ENCODE measurements at regions not wholly inside any gene's neighbourhood (a gene's known extent, or its start where the extent isn't known, plus 50 kb on each side); places are given as distances from the start of the nearest gene placed in this dataset.

GRCh38 chr3:106688464-106688863 lies 688.8 kb upstream of the CCDC54 start:
- no peaks in the 10 kb centered on the region for H3K27me3 Mint-ChIP-seq (ENCODE audit: low read depth)
- no peaks in the 10 kb centered on the region for H3K9me3 Mint-ChIP-seq
- DNase-seq: no peak
- no peak overlapping the region for H3K4me3 Mint-ChIP-seq
- no peak for ATAC-seq
- H3K4me1 Mint-ChIP-seq (ENCODE audit: low read depth): no peaks in the 10 kb centered on the region
- H3K36me3 Mint-ChIP-seq (ENCODE audit: insufficient read depth): no peaks in the 10 kb centered on the region

- Mint-ChIP-seq H3K36me3 (ENCODE audit: insufficient read depth) (no peaks in the 10 kb centered on the region), H3K27me3 (ENCODE audit: low read depth) (no peaks in the 10 kb centered on the region), H3K9me3 (no peaks in the 10 kb centered on the region), H3K4me1 (ENCODE audit: low read depth) (no peaks in the 10 kb centered on the region), H3K4me3 (no peak overlapping the region)
- DNase-seq (no peak), ATAC-seq (no peak)
Measured at GRCh38 chr3:106691476-106691875, 685.8 kb upstream of the CCDC54 start.

GRCh38 chr3:106692624-106693023 lies 684.6 kb upstream of the CCDC54 start:
- H3K27me3 Mint-ChIP-seq (ENCODE audit: low read depth): no peaks in the 10 kb centered on the region

GRCh38 chr3:106699122-106699521 lies 678.1 kb upstream of the CCDC54 start:
- Mint-ChIP-seq H3K36me3 (ENCODE audit: insufficient read depth) (no peaks in the 10 kb centered on the region), H3K27me3 (ENCODE audit: low read depth) (no peaks in the 10 kb centered on the region), H3K4me3 (no peak overlapping the region), H3K9me3 (no peaks in the 10 kb centered on the region), H3K4me1 (ENCODE audit: low read depth) (no peaks in the 10 kb centered on the region)
- no peak for DNase-seq
- ATAC-seq: no peak

More at GRCh38 chr3:106692624-106693023, 684.6 kb upstream of the CCDC54 start:
- Mint-ChIP-seq H3K36me3 (ENCODE audit: insufficient read depth) (no peaks in the 10 kb centered on the region), H3K9me3 (no peaks in the 10 kb centered on the region), H3K4me1 (ENCODE audit: low read depth) (no peaks in the 10 kb centered on the region), H3K4me3 (no peak overlapping the region)
- ATAC-seq: no peak
- no peak for DNase-seq

GRCh38 chr3:106700981-106701380 lies 676.3 kb upstream of the CCDC54 start:
- Mint-ChIP-seq H3K4me3 (no peak overlapping the region), H3K36me3 (ENCODE audit: insufficient read depth) (no peaks in the 10 kb centered on the region), H3K9me3 (no peaks in the 10 kb centered on the region), H3K27me3 (ENCODE audit: low read depth) (no peaks in the 10 kb centered on the region), H3K4me1 (ENCODE audit: low read depth) (no peaks in the 10 kb centered on the region)
- no peak for ATAC-seq
- no peak for DNase-seq

GRCh38 chr3:106703524-106703923 lies 673.7 kb upstream of the CCDC54 start:
- no peaks in the 10 kb centered on the region for H3K36me3 Mint-ChIP-seq (ENCODE audit: insufficient read depth)
- no peaks in the 10 kb centered on the region for H3K27me3 Mint-ChIP-seq (ENCODE audit: low read depth)
- H3K4me3 Mint-ChIP-seq: no peak overlapping the region
- DNase-seq (no peak), ATAC-seq (no peak)
- no peaks in the 10 kb centered on the region for H3K9me3 Mint-ChIP-seq
- no peaks in the 10 kb centered on the region for H3K4me1 Mint-ChIP-seq (ENCODE audit: low read depth)

GRCh38 chr3:106707347-106707746 lies 669.9 kb upstream of the CCDC54 start:
- no peaks in the 10 kb centered on the region for H3K4me1 Mint-ChIP-seq (ENCODE audit: low read depth)
- H3K9me3 Mint-ChIP-seq: no peaks in the 10 kb centered on the region
- H3K36me3 Mint-ChIP-seq (ENCODE audit: insufficient read depth): no peaks in the 10 kb centered on the region
- H3K27me3 Mint-ChIP-seq (ENCODE audit: low read depth): no peaks in the 10 kb centered on the region
- H3K4me3 Mint-ChIP-seq: no peak overlapping the region
- no peak for DNase-seq
- no peak for ATAC-seq

GRCh38 chr3:106710596-106710995 lies 666.6 kb upstream of the CCDC54 start:
- no peaks in the 10 kb centered on the region for H3K36me3 Mint-ChIP-seq (ENCODE audit: insufficient read depth)
- DNase-seq (no peak), ATAC-seq (no peak)
- H3K4me1 Mint-ChIP-seq (ENCODE audit: low read depth): no peaks in the 10 kb centered on the region
- no peak overlapping the region for H3K4me3 Mint-ChIP-seq
- H3K27me3 Mint-ChIP-seq (ENCODE audit: low read depth): no peaks in the 10 kb centered on the region
- H3K9me3 Mint-ChIP-seq: no peaks in the 10 kb centered on the region

- H3K4me1 Mint-ChIP-seq (ENCODE audit: low read depth): no peaks in the 10 kb centered on the region
- ATAC-seq: no peak
- no peaks in the 10 kb centered on the region for H3K27me3 Mint-ChIP-seq (ENCODE audit: low read depth)
- no peaks in the 10 kb centered on the region for H3K36me3 Mint-ChIP-seq (ENCODE audit: insufficient read depth)
- H3K9me3 Mint-ChIP-seq: no peaks in the 10 kb centered on the region
- DNase-seq: no peak
- H3K4me3 Mint-ChIP-seq: no peak overlapping the region
Measured at GRCh38 chr3:106711650-106712049, 665.6 kb upstream of the CCDC54 start.

- Mint-ChIP-seq H3K36me3 (ENCODE audit: insufficient read depth) (no peaks in the 10 kb centered on the region), H3K27me3 (ENCODE audit: low read depth) (peaks cover 3% of the 10 kb centered on the region), H3K4me3 (no peak overlapping the region), H3K9me3 (no peaks in the 10 kb centered on the region), H3K4me1 (ENCODE audit: low read depth) (no peaks in the 10 kb centered on the region)
- ATAC-seq: no peak
- DNase-seq: no peak
Measured at GRCh38 chr3:106714400-106714799, 662.8 kb upstream of the CCDC54 start.

- DNase-seq (no peak), ATAC-seq (no peak)
- Mint-ChIP-seq H3K36me3 (ENCODE audit: insufficient read depth) (no peaks in the 10 kb centered on the region), H3K4me3 (no peak overlapping the region), H3K27me3 (ENCODE audit: low read depth) (peaks cover 3% of the 10 kb centered on the region), H3K4me1 (ENCODE audit: low read depth) (no peaks in the 10 kb centered on the region), H3K9me3 (no peaks in the 10 kb centered on the region)
Measured at GRCh38 chr3:106715286-106715685, 662.0 kb upstream of the CCDC54 start.

- no peaks in the 10 kb centered on the region for H3K4me1 Mint-ChIP-seq (ENCODE audit: low read depth)
- H3K27me3 Mint-ChIP-seq (ENCODE audit: low read depth): peaks cover 3% of the 10 kb centered on the region
- H3K4me3 Mint-ChIP-seq: no peak overlapping the region
- no peak for ATAC-seq
- H3K36me3 Mint-ChIP-seq (ENCODE audit: insufficient read depth): no peaks in the 10 kb centered on the region
- H3K9me3 Mint-ChIP-seq: no peaks in the 10 kb centered on the region
- no peak for DNase-seq
Measured at GRCh38 chr3:106717178-106717780, 660.0 kb upstream of the CCDC54 start.

GRCh38 chr3:106719077-106719476 lies 658.2 kb upstream of the CCDC54 start:
- H3K36me3 Mint-ChIP-seq (ENCODE audit: insufficient read depth): no peaks in the 10 kb centered on the region
- ATAC-seq (no peak), DNase-seq (no peak)
- no peaks in the 10 kb centered on the region for H3K4me1 Mint-ChIP-seq (ENCODE audit: low read depth)
- peaks cover 9% of the 10 kb centered on the region for H3K27me3 Mint-ChIP-seq (ENCODE audit: low read depth)
- H3K4me3 Mint-ChIP-seq: no peak overlapping the region
- no peaks in the 10 kb centered on the region for H3K9me3 Mint-ChIP-seq

GRCh38 chr3:106719583-106719982 lies 657.7 kb upstream of the CCDC54 start:
- H3K4me3 Mint-ChIP-seq: no peak overlapping the region
- H3K27me3 Mint-ChIP-seq (ENCODE audit: low read depth): peaks cover 9% of the 10 kb centered on the region
- ATAC-seq (no peak), DNase-seq (no peak)
- no peaks in the 10 kb centered on the region for H3K4me1 Mint-ChIP-seq (ENCODE audit: low read depth)
- H3K9me3 Mint-ChIP-seq: no peaks in the 10 kb centered on the region
- H3K36me3 Mint-ChIP-seq (ENCODE audit: insufficient read depth): no peaks in the 10 kb centered on the region

- H3K27me3 Mint-ChIP-seq (ENCODE audit: low read depth): peaks cover 9% of the 10 kb centered on the region
- no peaks in the 10 kb centered on the region for H3K36me3 Mint-ChIP-seq (ENCODE audit: insufficient read depth)
- H3K9me3 Mint-ChIP-seq: no peaks in the 10 kb centered on the region
- no peaks in the 10 kb centered on the region for H3K4me1 Mint-ChIP-seq (ENCODE audit: low read depth)
- H3K4me3 Mint-ChIP-seq: no peak overlapping the region
- ATAC-seq (no peak), DNase-seq (no peak)
Measured at GRCh38 chr3:106720510-106720909, 656.7 kb upstream of the CCDC54 start.

- Mint-ChIP-seq H3K27me3 (ENCODE audit: low read depth) (peaks cover 6% of the 10 kb centered on the region), H3K36me3 (ENCODE audit: insufficient read depth) (no peaks in the 10 kb centered on the region)
- DNase-seq: no peak
Measured at GRCh38 chr3:106725566-106725965, 651.7 kb upstream of the CCDC54 start.

More at GRCh38 chr3:106725566-106725965, 651.7 kb upstream of the CCDC54 start:
- Mint-ChIP-seq H3K4me3 (no peak overlapping the region), H3K4me1 (ENCODE audit: low read depth) (no peaks in the 10 kb centered on the region), H3K9me3 (no peaks in the 10 kb centered on the region)
- ATAC-seq: no peak

All from activated T-cell treated with anti-CD3 and anti-CD28 coated beads, Interleukin-2, amount 50 U/mL, for 4 hours (primary cell).